Stimulated activated CD8-positive, alpha-beta memory T cell treated with anti-CD3 and anti-CD28 coated beads, Interleukin-7, amount 100 ng/mL, for 4 hours (primary cell): ENCODE measurements at regions not wholly inside any gene's neighbourhood (a gene's known extent, or its start where the extent isn't known, plus 50 kb on each side); places are given as distances from the start of the nearest gene placed in this dataset.
"Not testable (repeated sequence)": the region's sequence is repeated elsewhere in the genome, so short reads cannot be mapped to it uniquely, and the experiment has no call there.

Experiments
- DNase-seq, 2 donors: peaks; one replicate each; pipeline ENCODE4 v3.0.0-alpha.2; 2020; ENCODE audit warnings: low read depth in 2 of 2

DNA sequence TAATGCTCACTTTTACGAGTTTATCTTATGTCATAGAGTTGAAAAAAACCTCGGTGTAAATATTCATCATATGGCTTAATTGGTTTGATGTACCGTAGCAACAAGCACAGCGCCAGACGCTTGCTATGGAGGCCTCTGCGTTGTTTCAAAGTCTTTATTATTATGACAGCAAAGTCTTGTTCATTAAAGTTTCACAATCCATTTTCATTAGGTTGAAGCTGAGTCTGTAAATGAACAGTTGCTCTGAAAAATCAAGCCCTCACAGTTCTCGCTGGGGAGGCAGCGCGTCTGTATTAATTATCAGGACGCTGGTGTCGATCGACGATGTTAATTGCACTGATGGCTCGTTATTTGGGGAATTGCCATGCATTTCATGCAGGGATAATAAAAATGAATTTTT is 185.6 kb downstream of the INSC start:
- DNase-seq: no peak

DNA sequence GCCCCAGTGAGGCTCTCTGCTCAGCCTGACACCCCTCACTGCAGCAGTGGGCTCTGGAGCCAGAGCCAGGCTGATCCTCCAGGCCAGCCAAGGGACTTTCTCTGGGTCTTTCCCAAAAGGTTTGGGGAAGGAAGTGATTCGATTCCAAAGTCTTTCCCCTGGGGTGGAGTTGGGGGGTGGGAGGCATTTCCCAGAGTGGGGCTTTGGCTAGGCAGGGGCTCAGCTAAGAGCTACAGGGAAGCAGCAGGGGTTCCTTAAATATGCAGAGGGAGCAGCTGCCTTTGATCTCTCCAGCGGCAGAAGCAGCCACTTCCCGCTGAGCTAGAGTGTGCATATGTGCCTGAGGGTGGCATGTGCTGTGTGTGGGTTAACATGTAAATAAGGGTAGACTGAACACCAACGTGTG is 192.9 kb downstream of the INSC start:
- DNase-seq: no peak

DNA sequence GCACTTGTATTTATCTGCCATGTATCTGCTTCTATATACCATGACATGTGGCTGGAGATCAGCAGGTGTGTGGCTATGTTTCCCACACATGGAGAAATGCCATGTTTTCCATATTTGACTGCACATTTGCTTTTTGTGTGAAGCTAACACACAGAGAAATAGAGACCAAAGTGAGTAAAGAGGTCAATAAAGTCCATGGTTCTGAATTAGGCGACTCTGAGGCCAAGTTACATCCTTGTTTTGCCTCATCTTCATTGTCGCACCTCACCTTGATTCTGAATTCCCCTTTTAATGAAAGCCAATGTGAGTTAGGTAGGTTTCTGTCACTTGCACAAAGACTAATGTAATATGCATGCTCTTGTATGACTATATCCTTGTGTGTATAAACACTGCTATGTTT is 194.1 kb downstream of the INSC start:
- no peak for DNase-seq

DNA sequence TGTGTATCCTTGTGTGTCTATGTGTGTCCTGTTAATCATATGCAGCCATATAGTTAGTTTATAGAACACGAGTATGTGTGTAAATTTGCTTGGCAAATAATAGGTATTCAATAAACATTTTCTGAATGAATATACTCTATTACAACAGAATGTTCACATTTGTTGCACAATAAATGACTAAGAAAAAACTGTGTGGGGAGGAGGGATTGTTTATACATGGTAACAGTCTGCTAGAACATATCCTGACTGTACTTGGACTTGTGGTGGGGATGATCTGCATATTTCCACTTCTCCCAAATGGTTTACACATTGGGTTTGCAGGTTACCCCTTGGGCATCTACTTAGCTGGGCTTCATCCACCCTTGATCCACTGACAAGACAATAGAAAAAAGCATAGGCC is 194.6 kb downstream of the INSC start:
- DNase-seq: no peak

DNA sequence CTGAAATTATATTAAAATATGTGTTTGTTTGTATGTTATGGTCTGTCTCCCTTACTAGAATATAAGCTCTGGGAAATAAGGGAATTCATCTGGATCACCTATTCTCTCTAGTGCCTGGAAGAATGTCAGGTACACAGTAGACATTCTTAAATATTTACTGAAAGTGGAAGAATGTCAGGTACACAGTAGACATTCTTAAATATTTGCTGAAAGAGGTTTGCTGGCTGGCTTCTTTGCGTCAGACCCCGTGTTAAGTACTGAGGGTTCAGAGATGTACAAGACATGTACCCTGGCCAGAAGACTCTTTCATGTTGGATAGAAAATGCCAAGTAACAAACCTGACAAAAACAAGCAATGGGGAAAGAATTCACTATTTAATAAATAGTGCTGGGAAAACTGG is 199.1 kb downstream of the INSC start:
- no peak for DNase-seq

DNA sequence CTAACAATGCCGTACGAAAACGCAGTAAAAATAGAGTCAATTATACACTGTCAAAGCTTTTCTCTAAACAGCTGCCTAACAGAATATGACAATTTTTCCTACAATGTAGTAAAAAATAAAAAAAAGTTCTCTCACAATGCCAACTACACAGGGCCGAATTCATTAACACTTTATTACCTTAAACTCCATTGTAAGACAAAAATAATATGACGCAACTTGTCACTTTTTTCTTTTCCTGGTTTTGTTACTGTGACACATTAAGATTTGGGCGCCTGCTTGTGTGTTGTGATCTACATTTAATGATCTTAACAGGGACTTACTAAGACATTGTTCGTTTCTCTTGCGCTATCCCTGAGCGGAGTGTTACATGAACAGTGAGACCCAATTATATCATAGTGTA is 204.1 kb downstream of the INSC start:
- DNase-seq: no peak

DNA sequence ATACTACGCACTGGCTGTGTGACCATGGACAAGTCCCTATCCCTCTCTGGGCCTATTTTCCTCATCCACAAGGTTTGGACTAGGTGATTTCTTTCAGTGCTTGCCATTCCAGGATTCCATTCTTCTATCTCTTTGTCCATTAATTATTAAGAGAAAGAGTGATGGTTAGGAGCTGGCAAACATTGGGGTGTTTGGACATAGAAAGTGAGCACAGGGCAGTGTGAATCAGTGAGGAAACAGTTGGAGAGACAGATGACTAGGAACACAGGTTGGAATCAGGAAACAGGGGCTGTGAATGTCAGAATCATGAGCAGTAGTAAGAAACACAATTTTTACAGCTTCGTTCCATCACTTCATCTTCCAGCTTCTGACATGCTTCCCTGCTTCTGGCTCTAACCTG is 211.8 kb downstream of the INSC start:
- DNase-seq: no peak

DNA sequence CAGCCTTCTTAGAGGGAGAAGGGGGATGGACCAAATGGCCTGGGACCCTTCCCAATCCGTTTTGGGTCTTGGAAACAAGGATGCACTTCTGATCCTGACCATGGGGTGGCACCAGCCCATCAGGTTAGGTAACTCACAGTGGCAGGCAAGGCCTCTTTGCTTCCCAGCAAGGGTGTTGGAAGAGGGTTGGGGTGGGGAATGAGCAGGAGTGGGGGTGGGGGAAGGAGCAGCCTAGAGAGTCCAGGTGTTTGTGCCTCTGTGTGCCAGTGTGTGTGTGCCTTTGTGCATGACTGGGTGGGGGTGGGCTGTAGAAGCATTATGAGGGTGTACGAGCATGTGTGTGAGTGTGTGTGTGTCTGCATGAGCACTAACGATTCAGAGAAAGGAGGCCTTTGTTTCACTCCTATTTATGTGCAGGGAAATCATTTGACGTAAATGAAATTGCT is 213.1 kb downstream of the INSC start:
- no peak for DNase-seq

DNA sequence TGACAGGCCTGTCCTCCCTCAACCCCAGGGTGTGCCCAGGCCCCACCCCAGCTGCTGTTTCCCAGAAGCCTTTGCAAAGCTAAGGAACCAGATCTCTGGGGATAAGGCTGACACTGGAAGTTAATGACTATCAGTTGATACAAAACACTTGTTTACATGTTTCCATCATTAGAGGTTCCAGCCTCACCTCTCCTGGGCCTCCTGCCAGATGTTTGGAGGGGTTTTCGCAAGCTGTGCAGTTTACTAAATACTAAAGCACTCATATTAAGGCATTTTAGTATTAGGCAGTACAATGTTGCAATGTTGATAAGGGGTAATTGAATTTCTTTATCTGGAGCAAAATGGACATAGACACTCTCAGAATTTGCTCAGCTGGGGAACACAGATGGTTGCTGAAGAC is 218.7 kb downstream of the INSC start:
- DNase-seq: no peak

DNA sequence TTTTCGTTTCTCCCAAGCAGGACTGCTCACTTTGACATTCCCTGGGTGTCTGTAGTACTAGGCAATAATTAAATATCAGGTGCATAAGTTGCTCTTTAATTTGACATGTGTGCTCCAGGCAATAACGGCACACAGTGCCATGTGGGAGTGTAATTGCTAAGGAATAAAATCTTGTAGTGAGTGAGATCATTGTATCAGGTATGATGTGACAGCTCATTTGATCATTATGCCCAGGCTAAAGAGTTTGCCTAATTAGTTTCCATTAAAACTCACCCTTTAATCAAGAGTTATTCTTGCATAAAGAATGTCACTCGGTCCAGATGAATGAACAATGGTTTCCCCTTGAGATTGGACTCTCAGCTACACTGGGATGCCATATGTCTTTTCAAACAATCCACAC is 220.0 kb downstream of the INSC start:
- DNase-seq: no peak

DNA sequence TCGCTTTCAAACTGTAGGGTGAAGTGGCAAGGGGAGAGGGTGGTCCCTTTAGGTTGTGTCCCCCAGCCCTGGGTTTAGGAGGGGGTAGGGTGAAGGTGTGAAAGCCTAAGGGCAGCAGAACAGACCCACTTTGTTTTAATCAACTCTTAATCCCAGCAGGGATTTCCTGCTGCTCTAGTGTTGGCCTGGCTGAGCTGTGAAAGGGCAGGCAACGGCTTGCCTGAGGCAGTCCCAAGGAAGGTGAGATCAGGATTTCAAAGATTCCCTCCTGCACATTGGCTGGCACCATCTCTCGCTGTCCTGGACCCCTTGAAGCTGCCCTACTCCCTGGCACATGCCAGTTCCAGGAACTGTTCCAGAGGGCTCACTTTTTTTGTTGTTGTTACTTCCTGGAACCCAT is 221.3 kb downstream of the INSC start:
- no peak for DNase-seq

DNA sequence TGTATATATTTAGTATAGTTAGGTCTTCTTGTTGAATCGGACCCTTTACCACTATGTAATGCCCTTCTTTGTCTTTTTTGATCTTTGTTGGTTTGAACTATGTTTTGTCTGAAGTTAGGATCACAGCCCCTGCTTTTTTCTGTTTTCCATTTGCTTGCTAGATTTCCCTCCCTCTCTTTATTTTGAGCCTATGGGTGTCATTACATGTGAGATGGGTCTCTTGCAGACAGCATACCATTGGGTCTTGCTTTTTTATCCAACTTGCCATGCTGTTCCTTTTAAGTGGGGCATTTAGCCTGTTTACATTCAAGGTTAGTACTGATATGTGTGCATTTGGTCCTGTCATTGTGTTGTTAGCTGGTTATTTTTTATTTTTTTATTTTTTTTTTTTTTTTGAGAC is 224.6 kb downstream of the INSC start:
- no peak for DNase-seq

DNA sequence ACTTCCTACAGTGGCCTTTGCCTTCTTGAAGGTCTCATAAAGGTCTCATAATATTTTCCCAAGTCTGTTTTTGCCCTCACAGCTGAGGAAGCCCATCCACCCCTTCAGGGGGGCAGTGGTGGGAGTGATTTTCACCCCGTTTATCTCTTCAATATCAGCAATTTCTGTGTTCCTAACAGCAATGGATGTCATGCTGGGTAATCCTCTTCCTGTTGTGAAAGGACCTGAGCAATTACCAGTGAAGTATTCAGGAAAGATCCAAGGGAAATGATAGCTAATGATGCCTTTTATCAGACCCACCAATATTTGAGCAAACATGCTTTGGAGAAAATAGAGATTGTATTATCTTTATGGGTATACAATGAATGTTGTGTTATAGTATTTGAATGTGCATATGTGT is 226.9 kb downstream of the INSC start:
- no peak for DNase-seq

DNA sequence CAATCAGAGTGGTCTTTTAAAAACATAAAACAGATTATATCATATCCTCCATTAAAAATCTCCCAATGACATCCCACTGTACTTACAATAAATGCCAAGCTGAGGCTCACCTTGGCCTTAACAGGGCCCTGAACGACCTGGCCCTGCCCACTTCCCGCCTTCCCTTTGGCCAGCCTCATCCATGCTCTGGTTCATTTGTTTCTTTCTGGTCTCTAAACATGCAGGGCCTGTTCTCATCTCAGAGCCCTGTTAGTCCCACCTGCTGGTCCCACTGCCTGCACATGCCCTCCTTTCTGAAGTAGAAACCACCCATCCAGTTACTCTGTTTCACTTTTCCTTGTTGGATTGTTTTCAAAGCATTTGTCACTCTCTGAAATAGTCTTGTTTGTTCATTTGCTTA is 227.4 kb downstream of the INSC start:
- DNase-seq: no peak

DNA sequence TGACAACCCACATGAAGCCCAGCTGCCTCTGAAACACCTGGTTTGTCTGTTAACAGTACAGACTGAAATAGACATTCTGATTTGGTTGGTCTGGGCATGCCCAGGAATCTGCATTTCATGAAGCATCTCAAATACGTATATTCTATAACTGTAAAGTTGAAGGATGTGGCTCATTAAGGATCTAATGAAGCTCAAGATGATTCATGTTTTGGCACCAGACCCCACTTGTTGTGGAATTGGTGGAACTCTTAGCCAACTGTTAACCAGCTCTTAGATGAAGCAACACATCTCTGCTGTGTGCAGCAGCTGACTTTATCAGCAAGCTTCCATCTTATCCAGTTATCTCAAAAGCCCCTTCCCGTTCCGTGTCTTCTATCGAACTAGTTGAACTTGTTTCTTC is 232.2 kb downstream of the INSC start:
- DNase-seq: no peak

DNA sequence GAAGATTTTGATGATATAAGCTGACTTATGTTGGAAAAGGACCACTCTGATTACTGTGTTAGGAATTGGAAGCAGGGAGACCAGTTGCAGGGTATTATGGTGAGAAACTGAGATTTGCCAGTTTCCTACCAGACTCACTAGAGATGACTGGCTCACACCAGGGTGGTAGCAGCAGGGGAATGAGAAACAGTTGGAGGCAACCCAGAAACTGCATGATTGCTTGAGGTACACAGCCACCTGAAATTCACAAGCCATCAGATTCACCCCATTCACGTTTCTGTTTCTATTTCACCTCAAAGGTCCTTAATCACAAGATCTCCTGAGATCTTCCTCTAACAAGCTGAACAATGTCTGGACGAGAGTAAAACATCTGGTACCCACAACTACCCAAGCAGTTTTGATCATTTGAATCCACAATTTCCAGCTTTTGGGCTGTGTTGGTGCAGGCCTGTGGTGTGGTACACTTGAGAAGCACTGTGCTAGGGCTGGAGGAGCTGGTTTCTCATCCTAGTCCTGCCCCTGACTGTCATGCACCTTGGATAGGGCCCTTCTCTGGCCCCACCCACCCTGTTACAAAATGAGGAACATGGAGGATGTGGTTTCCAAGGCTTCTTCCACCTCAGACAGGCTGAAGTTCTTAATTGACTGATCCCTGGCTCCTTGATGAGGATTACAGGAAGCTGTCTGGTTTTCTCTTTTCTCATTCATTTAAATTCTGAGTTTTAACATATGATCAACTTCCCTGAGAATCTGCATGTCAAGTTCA is 233.4 kb downstream of the INSC start:
- DNase-seq: no peak

DNA sequence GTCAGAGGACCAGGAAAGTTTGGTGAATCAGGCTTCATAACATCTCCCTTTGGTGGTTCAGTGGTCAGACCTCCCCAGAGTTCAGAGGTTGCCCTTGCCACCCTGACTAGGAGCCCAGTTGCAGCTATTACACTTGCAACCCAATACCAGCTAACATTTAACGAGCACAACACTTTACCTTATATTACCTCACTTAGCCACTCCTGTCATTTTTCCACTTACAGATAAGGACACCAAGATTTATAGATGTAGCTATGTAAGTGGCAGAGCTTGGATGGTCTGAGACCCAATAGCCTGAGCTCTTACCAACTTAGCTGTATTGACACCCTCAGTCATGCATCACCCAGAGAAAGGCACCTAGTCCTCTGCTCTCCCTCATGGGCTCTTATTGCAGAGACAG is 234.7 kb downstream of the INSC start:
- no peak for DNase-seq

DNA sequence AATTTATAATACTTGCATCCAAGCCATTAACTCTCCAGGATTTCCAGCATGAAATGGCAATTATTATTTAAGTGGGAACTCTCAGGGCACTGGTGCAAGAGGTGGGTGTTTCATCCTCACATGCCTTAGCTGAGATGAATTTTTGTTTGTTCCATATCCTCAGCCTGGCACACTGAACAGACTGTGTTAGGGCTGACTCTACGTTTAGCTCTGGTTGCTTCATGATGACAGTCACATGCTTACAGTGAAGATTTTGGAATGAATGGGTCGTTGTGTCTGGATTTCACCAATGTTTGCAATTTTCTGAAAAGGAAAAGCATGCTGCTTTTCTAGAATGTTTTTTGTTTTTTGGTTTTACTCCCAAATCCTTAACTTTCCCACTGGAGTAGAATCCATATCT is 246.6 kb downstream of the INSC start:
- DNase-seq: no peak

DNA sequence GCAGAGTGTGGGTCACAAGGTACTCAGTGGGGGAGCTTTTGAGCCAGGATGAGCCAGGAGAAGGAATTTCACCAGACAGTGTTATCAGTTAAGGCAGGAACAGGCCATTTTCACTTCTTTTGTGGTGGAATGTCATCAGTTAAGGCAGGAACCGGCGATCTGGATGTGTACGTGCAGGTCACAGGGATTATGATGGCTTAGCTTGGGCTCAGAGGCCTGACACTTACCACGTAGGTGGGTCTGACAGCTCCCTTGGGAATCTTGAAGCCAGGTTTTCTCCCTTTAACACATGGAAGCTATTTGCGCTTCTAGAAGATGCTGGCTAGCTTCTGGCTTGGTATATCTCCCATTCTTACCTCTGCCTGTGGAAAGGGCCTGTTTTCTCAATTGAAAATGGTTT is 250.6 kb downstream of the INSC start:
- not testable (repeated sequence) for DNase-seq

DNA sequence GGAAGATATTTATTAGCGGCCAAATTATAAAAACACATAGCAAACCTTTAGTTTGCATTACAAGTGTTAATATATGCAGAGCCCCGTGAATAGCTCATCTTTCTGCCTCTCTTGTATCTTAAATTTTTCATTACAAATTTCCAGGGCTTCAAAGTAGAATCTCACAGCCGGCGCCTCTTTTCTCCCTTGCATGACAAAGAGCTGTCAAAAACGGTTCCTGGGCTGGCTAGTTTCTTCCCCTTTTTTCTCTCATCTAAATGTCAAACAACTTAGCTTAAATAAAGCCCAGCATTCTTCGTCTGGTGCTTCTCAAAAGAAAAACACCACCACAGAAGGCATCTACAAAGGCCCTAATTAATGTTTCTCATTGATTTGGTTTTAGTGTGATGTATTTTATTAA is 253.0 kb downstream of the INSC start:
- no peak for DNase-seq

DNA sequence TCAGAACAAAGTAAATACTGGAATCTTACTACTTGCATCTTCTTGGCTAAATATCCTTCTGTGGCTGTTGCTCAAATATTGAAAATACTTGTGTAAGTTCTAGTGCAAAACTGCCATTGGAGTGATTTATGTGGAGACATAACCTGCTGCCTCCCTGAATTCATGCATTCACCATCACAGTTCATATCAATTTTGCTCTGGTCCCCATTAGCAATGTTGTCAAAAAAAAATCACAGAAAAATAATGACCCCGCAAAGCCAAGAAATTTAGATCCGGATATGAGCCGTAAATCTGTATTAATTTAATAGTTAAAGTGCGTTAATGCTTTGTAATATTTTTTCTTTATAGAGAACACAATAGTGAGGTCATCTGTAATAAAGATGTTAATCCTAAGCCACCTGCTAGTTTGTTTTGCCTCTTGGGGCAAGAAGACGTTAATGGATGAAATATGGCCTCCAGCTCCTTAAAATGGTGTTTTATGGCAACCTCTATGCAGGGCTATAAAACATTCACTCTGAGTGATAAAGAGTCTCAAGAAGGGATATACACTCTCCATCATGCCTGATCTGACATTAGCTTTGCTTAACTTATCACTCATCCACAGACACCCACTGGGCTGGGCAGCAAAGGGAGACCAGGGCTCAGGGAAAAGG is 255.9 kb downstream of the INSC start:
- no peak for DNase-seq

DNA sequence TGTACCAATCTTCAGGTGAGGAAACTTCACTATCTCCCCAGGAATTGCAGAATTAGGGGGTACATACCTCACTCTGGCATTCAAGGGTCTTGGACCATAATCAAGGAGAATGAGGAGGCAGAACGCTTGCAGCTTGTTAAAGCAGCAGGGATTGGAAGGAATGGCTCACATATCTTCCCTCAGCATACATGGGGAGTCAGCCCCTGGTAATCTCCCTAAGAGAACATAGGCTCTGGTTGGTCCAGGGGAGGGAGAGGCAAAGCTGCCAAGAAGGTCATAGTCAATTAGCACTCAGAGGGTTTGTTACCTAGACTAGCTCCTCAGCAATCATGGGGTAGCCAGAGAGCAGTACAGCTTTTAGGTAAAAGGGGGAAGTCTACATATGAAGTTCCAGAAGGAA is 256.8 kb downstream of the INSC start:
- no peak for DNase-seq

DNA sequence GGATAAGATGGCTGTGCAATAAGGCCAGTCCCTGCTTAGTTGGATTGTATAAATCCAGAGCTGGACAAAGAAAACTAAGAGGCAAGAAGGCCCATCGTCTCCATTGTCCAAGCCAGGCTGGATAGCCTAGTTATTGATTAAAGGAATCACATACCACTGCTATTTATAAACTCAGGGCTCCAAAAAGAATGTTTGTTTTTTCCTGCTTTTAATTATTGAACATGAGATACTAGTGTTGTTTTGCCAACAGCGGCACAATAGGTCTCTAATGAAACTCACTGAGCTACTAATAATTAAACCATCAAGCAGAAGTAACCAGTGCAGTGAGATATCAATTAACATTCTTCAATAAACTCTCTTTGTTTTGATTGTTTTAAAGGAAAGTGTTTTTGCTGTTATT is 259.7 kb downstream of the INSC start:
- DNase-seq: no peak

DNA sequence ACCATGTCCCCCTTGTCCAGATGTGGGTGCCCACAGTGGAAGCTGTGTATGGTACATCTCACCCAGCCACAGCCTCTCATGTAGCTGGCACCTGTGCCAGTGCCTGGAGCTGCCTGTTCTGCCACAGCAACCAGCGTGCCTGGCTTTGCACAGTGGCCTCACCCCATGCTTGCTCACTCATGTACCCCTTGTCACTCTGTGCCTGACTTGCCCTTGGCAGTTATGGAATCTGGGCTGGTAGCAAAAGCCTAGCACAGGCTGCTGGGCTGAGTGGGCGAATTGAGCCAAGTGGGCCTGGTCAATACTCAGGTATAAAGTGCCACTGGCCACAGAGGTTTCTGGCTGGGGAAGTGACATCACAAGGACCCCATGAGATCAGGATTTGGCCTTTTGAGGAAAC is 264.2 kb downstream of the INSC start:
- DNase-seq: no peak
